OCI-LY3 (cell line): ENCODE measurements at regions not wholly inside any gene's neighbourhood (a gene's known extent, or its start where the extent isn't known, plus 50 kb on each side); places are given as distances from the start of the nearest gene placed in this dataset.

Experiments
- CTCF ChIP-seq: fragments of 200-600, 300-600 bp; sonication (generic); IDR thresholded peaks from 2 replicates; pipeline ENCODE4 v1.5.1; 2014; ENCODE audit warnings: antibody characterized with exemption, low read length, low read depth
- EZH2phosphoT487 ChIP-seq: fragments of 200-600 bp; shearing (Covaris generic); IDR thresholded peaks from 2 replicates; pipeline ENCODE4 v1.6.1; 2018; ENCODE audit warnings: antibody characterized with exemption, mixed run types, low read depth

- no peak for TF ChIP-seq CTCF
- no peak for TF ChIP-seq EZH2phosphoT487
Observed at GRCh38 chr3:72614394-72615074, 233.7 kb downstream of the SHQ1 start.
